Activated CD8-positive, alpha-beta T cell treated with anti-CD3 and anti-CD28 coated beads for 36 hours (primary cell): ENCODE measurements at regions not wholly inside any gene's neighbourhood (a gene's known extent, or its start where the extent isn't known, plus 50 kb on each side); places are given as distances from the start of the nearest gene placed in this dataset.

Source experiments
- ATAC-seq: fragments of 200-7000 bp; cut with Tn5 transposase; one replicate; pipeline ENCODE4 v1.10.0; 2021; ENCODE audit warnings: mild to moderate bottlenecking, moderate library complexity
- CTCF ChIA-PET: fragments of 350-600 bp; sonication (Branson Sonifier 250); formaldehyde crosslinking; loops from one replicate; lab custom pipeline; 2021; ENCODE audit warnings: antibody characterized with exemption; lab: Charles Lee
- POLR2A ChIA-PET: fragments of 350-600 bp; sonication (Branson Sonifier 250); formaldehyde crosslinking; loops from one replicate; lab custom pipeline; 2021; ENCODE audit warnings: antibody characterized with exemption; lab: Charles Lee
- DNase-seq: peaks from one replicate; pipeline ENCODE4 v3.0.0-alpha.2; 2020
- H3K27ac Mint-ChIP-seq: one replicate; pipeline ENCODE4 v1.8.0; 2021; ENCODE audit warnings: mild to moderate bottlenecking, mixed read lengths
- H3K27me3 Mint-ChIP-seq: one replicate; pipeline ENCODE4 v1.8.0; 2021; ENCODE audit warnings: mixed read lengths
- H3K36me3 Mint-ChIP-seq: one replicate; pipeline ENCODE4 v1.8.0; 2021; ENCODE audit warnings: low read depth, mixed read lengths
- H3K4me1 Mint-ChIP-seq: one replicate; pipeline ENCODE4 v1.8.0; 2021; ENCODE audit warnings: low read depth, mixed read lengths
- H3K4me3 Mint-ChIP-seq: one replicate; pipeline ENCODE4 v1.8.0; 2021; ENCODE audit warnings: mild to moderate bottlenecking, moderate library complexity, mixed read lengths
- H3K9me3 Mint-ChIP-seq: one replicate; pipeline ENCODE4 v1.8.0; 2021; ENCODE audit warnings: mixed read lengths
- CTCF ChIP-seq: fragments of 200-600 bp; IDR thresholded peaks from one replicate; pipeline ENCODE4 v1.8.0; 2022; ENCODE audit warnings: antibody characterized with exemption, mild to moderate bottlenecking
- intact Hi-C: fragments of 100-400 bp; cut with micrococcal nuclease; formaldehyde crosslinking; loops from one replicate; pipeline ENCODE4 v1.10.0; 2022

GRCh38 chr18:39976771-39977170, 1978.3 kb upstream of the PIK3C3 start:
- Mint-ChIP-seq H3K27me3 (no peaks in the 10 kb centered on the region), H3K4me1 (no peaks in the 10 kb centered on the region), H3K27ac (no peak overlapping the region), H3K36me3 (no peaks in the 10 kb centered on the region), H3K9me3 (peaks cover 5% of the 10 kb centered on the region), H3K4me3 (no peak overlapping the region)
- POLR2A ChIA-PET: no interaction called here
- no peak for DNase-seq
- CTCF ChIA-PET: no interaction called here
- intact Hi-C loops: no loop called here
- no peak for ATAC-seq
- no peak for TF ChIP-seq CTCF

GRCh38 chr18:39972521-39972920, 1982.5 kb upstream of the PIK3C3 start:
- ChIA-PET POLR2A (no interaction called here), CTCF (no interaction called here)
- DNase-seq (no peak), ATAC-seq (no peak)
- no peak overlapping the region for H3K27ac Mint-ChIP-seq
- peaks cover 5% of the 10 kb centered on the region for H3K9me3 Mint-ChIP-seq
- H3K36me3 Mint-ChIP-seq: no peaks in the 10 kb centered on the region
- no peaks in the 10 kb centered on the region for H3K4me1 Mint-ChIP-seq
- no peaks in the 10 kb centered on the region for H3K27me3 Mint-ChIP-seq
- no peak overlapping the region for H3K4me3 Mint-ChIP-seq
- intact Hi-C loops: no loop called here
- TF ChIP-seq CTCF: no peak

- ChIA-PET CTCF (no interaction called here), POLR2A (no interaction called here)
- no peaks in the 10 kb centered on the region for H3K4me1 Mint-ChIP-seq
- peaks cover 5% of the 10 kb centered on the region for H3K9me3 Mint-ChIP-seq
- H3K36me3 Mint-ChIP-seq: no peaks in the 10 kb centered on the region
- no peak overlapping the region for H3K4me3 Mint-ChIP-seq
- H3K27me3 Mint-ChIP-seq: no peaks in the 10 kb centered on the region
- DNase-seq (no peak), ATAC-seq (no peak)
- intact Hi-C loops: no loop called here
- no peak for TF ChIP-seq CTCF
- no peak overlapping the region for H3K27ac Mint-ChIP-seq
Observed at GRCh38 chr18:39969803-39970494, 1985.1 kb upstream of the PIK3C3 start.

GRCh38 chr18:39966275-39966674, 1988.8 kb upstream of the PIK3C3 start:
- no peaks in the 10 kb centered on the region for H3K36me3 Mint-ChIP-seq
- CTCF ChIA-PET: no interaction called here
- POLR2A ChIA-PET: no interaction called here
- no peak overlapping the region for H3K27ac Mint-ChIP-seq
- no peak for TF ChIP-seq CTCF
- no peaks in the 10 kb centered on the region for H3K27me3 Mint-ChIP-seq
- intact Hi-C loops: no loop called here
- no peak for DNase-seq
- peaks cover 5% of the 10 kb centered on the region for H3K9me3 Mint-ChIP-seq
- no peak overlapping the region for H3K4me3 Mint-ChIP-seq
- ATAC-seq: no peak
- H3K4me1 Mint-ChIP-seq: no peaks in the 10 kb centered on the region

- Mint-ChIP-seq H3K4me1 (no peaks in the 10 kb centered on the region), H3K27ac (no peak overlapping the region), H3K36me3 (no peaks in the 10 kb centered on the region), H3K4me3 (no peak overlapping the region), H3K27me3 (no peaks in the 10 kb centered on the region), H3K9me3 (peaks cover 5% of the 10 kb centered on the region)
- POLR2A ChIA-PET: no interaction called here
- no peak for TF ChIP-seq CTCF
- no peak for DNase-seq
- no peak for ATAC-seq
- CTCF ChIA-PET: no interaction called here
- intact Hi-C loops: no loop called here
Observed at GRCh38 chr18:39962546-39962945, 1992.5 kb upstream of the PIK3C3 start.
